Renal pelvis (tissue), 1 donor: ENCODE measurements at regions not wholly inside any gene's neighbourhood (a gene's known extent, or its start where the extent isn't known, plus 50 kb on each side); places are given as distances from the start of the nearest gene placed in this dataset.
"Not testable (repeated sequence)": the region's sequence is repeated elsewhere in the genome, so short reads cannot be mapped to it uniquely, and the experiment has no call there.

Source experiments
- DNase-seq: peaks from one replicate; pipeline ENCODE4 v3.0.0-alpha.2; 2013

DNA sequence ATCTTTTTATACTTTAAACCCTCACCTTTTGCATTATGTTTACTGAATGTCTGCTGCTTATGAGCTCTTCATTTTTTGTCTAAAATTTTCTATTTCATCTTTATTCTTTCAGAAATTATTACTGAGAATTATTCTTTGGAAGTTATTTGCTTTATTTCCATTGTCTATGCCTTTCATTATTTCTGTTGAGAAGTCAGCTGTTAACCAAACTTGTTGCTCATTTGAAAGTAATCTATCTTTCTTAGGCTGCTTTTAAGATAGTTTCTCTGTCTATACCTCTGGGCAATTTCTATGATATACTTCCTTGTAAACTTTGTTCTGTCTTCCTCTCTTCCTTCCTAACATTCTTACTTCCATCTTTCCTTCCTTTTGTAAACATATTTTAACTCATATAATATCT is 1165.9 kb upstream of the CELF2 start:
- no peak for DNase-seq

DNA sequence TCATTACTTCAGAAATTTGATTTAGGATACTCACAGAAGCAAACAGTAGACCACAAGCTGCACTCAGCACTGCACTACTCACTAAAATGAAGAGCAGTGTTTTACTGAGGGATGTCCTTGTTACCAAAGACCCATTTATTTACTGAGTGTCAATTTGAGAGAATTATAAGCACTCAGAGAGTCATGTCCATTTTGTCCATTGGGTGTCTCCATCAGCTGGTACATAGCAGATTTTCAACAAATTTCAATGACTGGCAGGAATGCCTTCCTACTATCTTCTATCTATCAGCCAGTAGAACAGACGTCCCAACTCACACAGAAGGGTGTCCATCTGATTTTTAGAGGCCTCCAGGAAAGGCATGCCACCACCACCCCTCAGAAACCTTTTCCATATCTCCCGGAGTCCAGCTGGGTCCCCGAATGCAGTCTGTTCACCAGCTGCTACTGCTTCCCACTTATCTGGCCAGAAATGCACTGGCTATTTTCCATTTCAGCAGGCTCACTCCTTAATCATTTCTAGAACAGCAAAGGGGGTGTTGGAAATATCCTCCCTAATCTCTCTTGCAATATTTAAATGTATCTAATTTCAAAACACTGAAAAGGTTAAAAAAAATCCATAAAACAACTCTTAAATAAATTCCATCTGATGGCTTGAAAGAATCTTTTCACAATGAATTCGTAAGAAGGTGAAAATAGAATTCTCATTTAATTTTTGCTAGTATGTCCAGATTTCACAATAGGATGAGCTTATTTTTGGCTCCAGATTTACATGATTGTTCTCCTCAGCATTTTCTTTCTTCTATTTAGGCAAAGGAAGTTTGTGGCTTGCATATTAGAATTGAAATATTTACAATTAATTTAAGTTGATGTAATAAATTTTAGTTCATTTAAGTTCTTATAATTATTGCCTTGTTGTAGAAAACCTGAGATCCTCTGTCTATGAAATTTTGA is 1164.0 kb upstream of the CELF2 start:
- DNase-seq: no peak

- not testable (repeated sequence) for DNase-seq
Measured at GRCh38 chr10:9855451-9855850, 1162.2 kb upstream of the CELF2 start.

DNA sequence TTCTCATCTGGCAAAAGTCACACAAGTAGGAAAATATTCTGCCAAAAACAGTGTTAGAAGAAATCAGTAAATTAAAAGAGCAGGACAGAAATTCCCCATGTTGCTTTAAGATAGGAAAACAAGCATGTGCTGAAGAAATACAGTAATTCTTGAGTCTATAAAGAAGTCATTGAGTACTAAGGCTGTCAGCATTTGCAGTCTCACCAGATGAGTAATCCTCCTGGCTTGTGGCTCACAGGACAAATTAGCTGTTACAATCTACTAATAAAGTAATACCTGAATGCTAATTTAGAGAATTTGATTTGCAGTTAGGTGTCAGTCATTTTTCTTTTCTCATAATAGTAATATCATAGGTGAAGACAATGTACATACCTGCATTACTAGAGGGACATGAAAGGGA is 1158.9 kb upstream of the CELF2 start:
- peak; percentile 11 for DNase-seq

- DNase-seq: no peak
Measured at GRCh38 chr10:9860045-9860444, 1157.6 kb upstream of the CELF2 start.

- DNase-seq: no peak
Measured at GRCh38 chr10:9863559-9864121, 1154.0 kb upstream of the CELF2 start.

- no peak for DNase-seq
Measured at GRCh38 chr10:9868499-9868898, 1149.2 kb upstream of the CELF2 start.

DNA sequence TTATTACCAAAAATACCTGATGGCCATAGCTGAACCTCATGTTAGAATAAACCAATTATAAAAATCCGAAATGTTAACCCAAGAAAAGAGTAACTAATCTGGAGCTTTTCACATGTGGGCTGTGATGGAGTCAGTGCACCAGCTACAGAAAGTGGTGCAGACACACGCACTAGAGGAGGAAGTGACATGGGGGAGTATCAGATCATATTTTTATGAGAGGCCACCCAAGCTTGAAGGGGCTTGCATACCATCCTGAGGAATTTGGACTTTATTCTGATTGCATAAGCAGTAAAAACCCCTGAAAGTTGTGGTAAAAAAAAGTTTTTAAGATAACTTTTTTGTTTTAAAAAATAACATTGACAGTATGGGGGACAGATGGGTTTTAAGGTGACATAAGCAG is 1148.5 kb upstream of the CELF2 start:
- peak; percentile 37 for DNase-seq

DNA sequence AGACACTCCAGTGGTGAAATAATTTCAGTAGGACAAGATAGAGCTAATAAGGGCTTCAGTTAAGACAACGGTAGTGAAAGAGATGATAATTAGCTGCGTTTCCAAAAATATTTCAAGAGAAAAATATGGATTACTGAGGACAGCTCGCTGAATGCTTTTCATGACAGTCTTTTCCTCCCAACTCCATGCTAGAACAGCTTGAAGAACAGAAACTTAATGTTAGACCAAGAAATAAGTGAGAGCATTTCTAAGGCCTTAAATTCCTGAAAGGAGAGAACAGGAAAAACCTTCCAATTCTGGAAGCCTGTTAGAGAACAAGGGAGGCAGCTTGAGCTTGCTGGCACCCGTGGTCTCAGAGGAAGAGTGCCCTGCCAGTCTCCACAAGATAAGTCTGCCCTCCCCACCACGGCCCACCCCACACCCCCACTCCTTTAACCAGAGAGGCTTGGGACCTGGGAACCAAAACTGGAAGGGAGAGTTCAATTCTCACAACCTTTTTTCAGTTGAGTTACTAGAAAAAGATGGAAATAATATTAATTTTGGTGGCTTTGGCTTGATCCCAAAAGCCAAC is 1148.0 kb upstream of the CELF2 start:
- no peak for DNase-seq

GRCh38 chr10:9875353-9875752 is 1142.3 kb upstream of the CELF2 start:
- no peak for DNase-seq

GRCh38 chr10:9877978-9878377 is 1139.7 kb upstream of the CELF2 start:
- DNase-seq: no peak

DNA sequence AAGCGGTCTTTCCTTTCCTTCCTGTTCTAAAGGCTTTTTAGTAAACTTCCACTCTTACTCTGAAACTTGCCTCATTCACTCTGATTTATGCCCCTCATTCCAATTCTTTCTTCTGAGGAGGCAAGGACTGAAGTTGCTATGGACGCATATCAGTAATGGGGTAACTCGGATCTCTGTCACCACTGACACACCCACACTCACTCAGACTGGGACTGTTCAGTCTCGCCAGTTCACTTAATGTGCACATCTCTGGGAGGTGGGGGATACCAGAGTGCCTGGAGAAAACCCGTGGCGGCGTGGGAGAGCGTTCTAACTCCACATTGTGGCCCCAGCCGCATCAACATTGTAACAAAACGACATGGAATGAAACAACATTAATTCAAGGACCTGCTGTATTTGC is 1139.3 kb upstream of the CELF2 start:
- no peak for DNase-seq

DNA sequence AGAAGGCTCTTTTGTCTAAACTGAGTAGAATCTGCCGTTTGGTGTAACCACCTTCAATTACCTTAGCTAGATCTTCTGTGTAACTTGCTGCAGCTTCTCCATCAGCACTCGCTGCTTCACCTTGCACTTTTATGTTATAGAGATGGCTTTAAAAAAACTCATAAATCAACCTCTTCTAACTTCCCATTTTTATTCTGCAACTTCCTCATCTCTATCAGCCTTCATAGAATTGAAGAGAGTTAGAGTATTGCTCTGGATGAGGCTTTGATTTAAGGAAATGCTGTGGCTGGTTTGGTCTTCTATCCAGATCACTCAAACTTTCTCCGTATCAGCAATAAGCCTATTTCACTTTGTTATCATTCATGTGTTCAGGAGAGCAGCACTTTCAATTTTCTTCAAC is 1131.9 kb upstream of the CELF2 start:
- no peak for DNase-seq

DNA sequence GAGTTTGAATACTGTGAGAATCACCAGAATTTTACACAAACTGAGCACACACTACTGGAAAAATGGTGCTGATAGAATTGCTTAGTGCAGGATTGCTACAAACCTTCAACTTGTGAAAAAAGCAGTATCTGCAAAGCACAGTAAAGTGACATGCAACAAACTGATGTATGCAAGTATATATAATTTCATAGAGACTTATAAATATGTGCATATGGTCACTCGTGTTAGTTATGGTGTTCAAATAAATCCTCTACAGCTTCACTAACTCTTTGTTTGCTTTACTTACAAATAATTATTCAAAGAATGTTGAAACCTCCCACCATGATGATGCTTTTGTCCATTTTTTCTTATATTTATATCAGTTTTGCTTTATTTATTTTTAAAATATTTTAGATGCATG is 1130.9 kb upstream of the CELF2 start:
- DNase-seq: no peak

DNA sequence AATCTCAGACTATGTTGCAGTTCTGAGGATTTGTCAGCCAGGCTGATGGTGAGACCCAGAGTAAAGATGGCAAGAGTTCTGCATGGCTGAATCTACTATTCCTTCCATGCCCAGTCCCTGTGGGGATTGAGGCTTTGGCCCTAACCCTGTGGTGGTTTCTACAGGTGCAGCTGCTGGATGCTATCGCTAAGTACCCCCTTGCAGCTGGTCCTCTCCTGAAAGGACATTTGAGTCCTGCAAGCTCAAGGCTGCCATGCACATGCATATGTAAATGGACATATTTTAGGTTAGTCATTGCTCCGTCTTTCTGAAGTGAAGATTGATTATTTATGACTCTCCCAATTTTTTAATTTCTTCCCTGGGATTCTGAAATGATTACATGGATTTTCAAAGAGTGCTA is 1122.2 kb upstream of the CELF2 start:
- DNase-seq: no peak

DNA sequence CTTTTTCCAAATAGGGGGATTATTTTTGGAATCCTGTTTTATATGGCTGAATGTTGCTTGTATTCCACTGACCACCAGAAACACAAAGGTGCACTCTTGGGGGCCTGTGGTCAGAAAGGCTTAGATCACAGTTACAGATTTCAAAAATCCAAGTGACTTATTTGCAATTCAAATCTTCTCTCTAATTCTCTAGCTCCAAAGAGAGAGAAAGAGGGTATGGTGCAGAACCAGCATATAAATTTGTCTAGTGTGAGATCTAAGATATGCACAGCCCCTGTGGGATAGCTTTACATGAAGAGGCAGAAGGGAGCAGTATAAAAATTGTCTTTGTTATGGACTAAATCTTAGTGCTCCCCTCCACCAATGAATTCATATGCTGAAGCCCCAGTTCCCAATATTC is 1121.7 kb upstream of the CELF2 start:
- no peak for DNase-seq

DNA sequence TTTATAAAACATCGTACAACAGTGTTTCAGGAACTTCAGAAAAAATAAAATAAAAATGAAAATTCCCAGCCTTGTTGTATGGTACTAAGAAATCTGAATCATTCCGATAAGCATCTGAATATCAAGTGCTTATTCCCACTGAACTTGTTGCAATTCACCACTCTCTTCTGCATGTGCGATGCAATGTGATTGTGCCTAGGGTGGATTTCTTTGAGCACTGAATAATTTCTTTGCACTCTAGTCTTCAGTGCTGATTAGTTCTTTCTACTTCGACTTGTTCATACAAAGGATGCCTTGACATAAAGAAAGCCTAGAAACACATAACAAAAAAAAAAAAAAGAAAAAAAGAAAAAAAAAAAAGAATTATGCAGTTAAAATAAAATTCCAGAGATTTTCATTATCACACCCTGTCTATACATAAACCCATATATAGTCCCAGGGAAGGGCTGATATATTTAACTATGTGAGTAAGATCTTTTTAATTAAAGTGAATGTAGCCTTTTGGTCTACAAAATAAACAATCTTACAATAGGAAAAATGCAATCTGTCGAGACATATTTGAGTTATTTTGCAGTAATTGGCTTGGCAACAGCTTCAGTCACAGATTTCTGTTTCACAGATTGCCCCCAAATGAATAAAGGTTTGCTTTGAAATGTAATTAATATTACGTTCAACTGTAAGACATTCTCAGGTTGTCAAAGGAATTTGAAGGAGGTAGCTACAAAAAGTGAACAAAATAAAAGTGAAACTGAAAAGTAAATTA is 1118.9 kb upstream of the CELF2 start:
- DNase-seq: no peak

DNA sequence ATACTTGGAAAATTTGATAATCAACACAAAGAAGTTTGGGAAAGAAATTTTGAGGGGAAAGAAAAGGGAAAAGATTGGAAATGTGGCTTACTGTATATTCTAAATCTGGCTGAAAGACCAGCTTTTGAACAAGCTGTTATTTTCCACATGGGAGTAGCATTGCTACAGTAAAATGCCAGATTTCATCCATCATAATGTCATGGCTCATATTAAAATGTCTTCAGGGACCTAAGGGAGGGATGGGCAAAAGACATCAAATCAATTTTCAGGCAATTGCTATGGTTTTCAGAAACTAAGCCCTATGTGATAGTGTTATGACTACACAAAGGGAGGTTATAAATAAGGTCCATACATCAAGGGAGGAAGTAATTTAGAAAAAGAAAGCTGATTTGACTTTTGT is 1116.9 kb upstream of the CELF2 start:
- DNase-seq: peak; percentile 40

GRCh38 chr10:9901971-9902370 is 1115.7 kb upstream of the CELF2 start:
- DNase-seq: no peak

- DNase-seq: no peak
Measured at GRCh38 chr10:9910446-9910845, 1107.2 kb upstream of the CELF2 start.

DNA sequence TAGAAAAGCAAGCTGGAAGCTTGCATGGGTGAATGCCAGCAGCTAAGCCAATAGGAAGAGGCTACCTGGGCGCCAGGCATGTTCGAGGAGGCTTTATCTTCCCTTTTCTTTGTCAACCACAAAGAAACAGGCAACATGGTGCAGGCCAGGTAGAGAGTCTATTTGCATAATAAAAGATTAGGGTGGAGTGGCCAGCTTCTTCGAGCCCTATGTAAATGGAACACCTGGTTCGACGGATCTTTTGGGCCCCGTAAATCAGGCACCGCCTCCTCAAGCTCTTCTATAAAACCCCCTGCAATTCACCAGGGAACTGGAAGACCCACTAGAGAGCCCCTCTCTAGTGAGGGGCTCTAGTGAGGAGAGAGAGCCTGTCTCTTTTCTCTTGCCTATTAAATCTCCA is 1106.2 kb upstream of the CELF2 start:
- DNase-seq: no peak

GRCh38 chr10:9913876-9914514 is 1103.7 kb upstream of the CELF2 start:
- DNase-seq: no peak
